ENCODE measurements at regions not wholly inside any gene's neighbourhood (a gene's known extent, or its start where the extent isn't known, plus 50 kb on each side); places are given as distances from the start of the nearest gene placed in this dataset.

DNA sequence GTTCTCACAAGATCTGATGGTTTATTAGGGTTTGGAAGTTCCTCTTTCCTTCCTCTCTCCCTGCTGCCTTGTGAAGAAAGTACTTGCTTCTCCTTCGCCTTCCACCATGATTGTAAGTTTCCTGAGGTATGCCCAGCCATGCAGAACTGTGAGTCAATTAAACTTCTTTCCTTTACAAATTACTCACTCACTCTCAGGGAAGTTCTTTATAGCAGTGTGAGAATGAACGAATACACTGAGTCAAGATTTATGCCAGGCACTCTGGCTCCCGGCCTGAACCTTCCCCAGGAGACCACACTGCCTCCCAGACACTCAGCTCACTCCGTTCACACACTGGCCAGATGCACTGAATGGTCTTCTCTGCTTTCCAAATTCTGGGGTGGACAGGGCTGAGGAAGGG, 308.3 kb upstream of the AJAP1 start:
- no peak overlapping the region for H3K4me3 ChIP-seq (ENCODE audit: low read length)

GRCh38 chr1:4351453-4351852, 303.0 kb upstream of the AJAP1 start:
- Histone ChIP-seq H3K4me1 (ENCODE audit: control insufficient read depth, insufficient read depth, low read length) (no peaks in the 10 kb centered on the region), H3K9me3 (replicated peaks; ENCODE audit: control insufficient read depth, low read depth, low read length) (no peaks in the 10 kb centered on the region), H3K4me3 (ENCODE audit: low read length) (no peak overlapping the region), H3K36me3 (ENCODE audit: control insufficient read depth, insufficient read depth, low read length) (no peaks in the 10 kb centered on the region), H3K27me3 (ENCODE audit: control insufficient read depth, insufficient read depth, low read length) (peaks cover 3% of the 10 kb centered on the region), H3K27ac (ENCODE audit: low read length) (no peak overlapping the region)
- WGBS (ENCODE audit: insufficient coverage): 82% methylated on average over 3 of the region's 6 CpGs
- no peak for DNase-seq

More for the DNA sequence above, 308.3 kb upstream of the AJAP1 start:
- Histone ChIP-seq H3K27me3 (ENCODE audit: control insufficient read depth, insufficient read depth, low read length) (no peaks in the 10 kb centered on the region), H3K36me3 (ENCODE audit: control insufficient read depth, insufficient read depth, low read length) (no peaks in the 10 kb centered on the region), H3K9me3 (replicated peaks; ENCODE audit: control insufficient read depth, low read depth, low read length) (no peaks in the 10 kb centered on the region), H3K27ac (ENCODE audit: low read length) (no peak overlapping the region), H3K4me1 (ENCODE audit: control insufficient read depth, insufficient read depth, low read length) (no peaks in the 10 kb centered on the region)
- WGBS (ENCODE audit: insufficient coverage): no CpG with 5 or more reads among the region's 4 CpGs
- DNase-seq: no peak

GRCh38 chr1:4353090-4353856, 301.1 kb upstream of the AJAP1 start:
- no peak for DNase-seq
- Histone ChIP-seq H3K9me3 (replicated peaks; ENCODE audit: control insufficient read depth, low read depth, low read length) (no peaks in the 10 kb centered on the region), H3K36me3 (ENCODE audit: control insufficient read depth, insufficient read depth, low read length) (no peaks in the 10 kb centered on the region), H3K27ac (ENCODE audit: low read length) (no peak overlapping the region), H3K27me3 (ENCODE audit: control insufficient read depth, insufficient read depth, low read length) (peaks cover 3% of the 10 kb centered on the region), H3K4me1 (ENCODE audit: control insufficient read depth, insufficient read depth, low read length) (no peaks in the 10 kb centered on the region), H3K4me3 (ENCODE audit: low read length) (no peak overlapping the region)
- WGBS (ENCODE audit: insufficient coverage): 70% methylated on average over 11 of the region's 13 CpGs

GRCh38 chr1:4355839-4356238, 298.6 kb upstream of the AJAP1 start:
- no peak overlapping the region for H3K4me3 ChIP-seq (ENCODE audit: low read length)
- H3K36me3 ChIP-seq (ENCODE audit: control insufficient read depth, insufficient read depth, low read length): no peaks in the 10 kb centered on the region
- 33% methylated on average over 1 of the region's 6 CpGs for whole genome bisulfite sequencing (ENCODE audit: insufficient coverage)
- no peaks in the 10 kb centered on the region for H3K4me1 ChIP-seq (ENCODE audit: control insufficient read depth, insufficient read depth, low read length)
- peaks cover 3% of the 10 kb centered on the region for H3K27me3 ChIP-seq (ENCODE audit: control insufficient read depth, insufficient read depth, low read length)
- H3K9me3 ChIP-seq (replicated peaks; ENCODE audit: control insufficient read depth, low read depth, low read length): no peaks in the 10 kb centered on the region
- no peak for DNase-seq
- H3K27ac ChIP-seq (ENCODE audit: low read length): no peak overlapping the region

DNA sequence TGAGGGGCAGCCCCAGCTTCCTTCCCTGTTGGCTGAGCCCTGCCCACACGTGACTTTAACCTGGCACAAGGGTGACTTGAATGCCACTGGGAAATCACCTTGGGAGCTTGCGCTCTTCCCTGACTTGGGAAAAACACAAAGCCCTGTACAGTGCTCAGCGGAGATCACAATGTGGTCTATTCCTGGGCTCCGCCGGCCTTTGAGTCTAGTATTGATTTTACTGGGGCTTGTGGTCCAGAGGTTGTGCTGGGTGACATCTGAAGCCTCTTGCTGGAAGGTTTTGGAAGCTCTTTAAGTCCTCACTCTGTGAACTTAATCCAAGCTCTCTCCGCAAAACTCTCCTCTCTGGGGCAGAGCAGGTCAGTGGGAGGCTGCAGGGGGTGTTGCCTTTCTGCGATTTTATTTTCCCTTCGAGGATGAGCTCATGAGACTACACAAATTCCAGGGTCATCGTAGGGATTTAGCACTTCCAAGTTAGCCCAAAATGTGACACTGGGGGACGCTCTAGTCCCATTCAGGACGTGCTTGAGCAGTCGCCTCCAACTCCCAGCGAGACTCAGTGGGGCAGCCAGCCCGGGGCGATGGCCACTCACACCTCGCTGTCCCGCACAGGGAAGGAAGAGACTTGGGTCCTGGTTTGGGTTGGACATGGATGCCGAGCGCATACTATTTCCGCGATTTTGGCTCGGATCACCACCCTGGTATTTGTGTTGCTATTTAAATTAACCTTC, 291.9 kb upstream of the AJAP1 start:
- Histone ChIP-seq H3K4me1 (ENCODE audit: control insufficient read depth, insufficient read depth, low read length) (no peaks in the 10 kb centered on the region), H3K4me3 (ENCODE audit: low read length) (no peak overlapping the region), H3K27ac (ENCODE audit: low read length) (no peak overlapping the region), H3K36me3 (ENCODE audit: control insufficient read depth, insufficient read depth, low read length) (no peaks in the 10 kb centered on the region), H3K27me3 (ENCODE audit: control insufficient read depth, insufficient read depth, low read length) (peaks cover 2% of the 10 kb centered on the region), H3K9me3 (replicated peaks; ENCODE audit: control insufficient read depth, low read depth, low read length) (no peaks in the 10 kb centered on the region)
- WGBS (ENCODE audit: insufficient coverage): 67% methylated on average over 10 of the region's 22 CpGs
- DNase-seq: no peak

DNA sequence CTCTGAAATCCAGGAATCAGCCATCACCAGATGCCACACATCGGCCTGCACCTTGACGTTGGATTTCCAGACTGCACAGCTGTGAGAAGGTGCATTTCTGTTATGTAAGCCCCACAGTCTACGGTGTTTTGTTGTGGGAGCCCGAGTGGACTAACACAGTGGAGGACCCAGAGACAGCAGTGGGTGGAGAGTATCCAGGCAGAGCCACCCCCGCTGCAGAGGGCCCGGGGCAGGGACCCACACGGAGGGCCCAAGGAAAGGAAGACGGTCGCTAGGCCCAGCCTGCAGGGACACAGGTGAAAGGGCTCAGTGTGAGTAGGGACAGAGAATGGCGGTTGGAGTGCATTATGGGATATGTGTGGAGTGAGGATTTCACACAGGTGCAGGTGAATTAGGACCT, 288.3 kb upstream of the AJAP1 start:
- Histone ChIP-seq H3K36me3 (ENCODE audit: control insufficient read depth, insufficient read depth, low read length) (no peaks in the 10 kb centered on the region), H3K4me3 (ENCODE audit: low read length) (no peak overlapping the region), H3K27me3 (ENCODE audit: control insufficient read depth, insufficient read depth, low read length) (peaks cover 2% of the 10 kb centered on the region), H3K27ac (ENCODE audit: low read length) (no peak overlapping the region), H3K9me3 (replicated peaks; ENCODE audit: control insufficient read depth, low read depth, low read length) (no peaks in the 10 kb centered on the region), H3K4me1 (ENCODE audit: control insufficient read depth, insufficient read depth, low read length) (no peaks in the 10 kb centered on the region)
- DNase-seq: no peak
- 86% methylated on average over 8 of the region's 10 CpGs for WGBS (ENCODE audit: insufficient coverage)

DNA sequence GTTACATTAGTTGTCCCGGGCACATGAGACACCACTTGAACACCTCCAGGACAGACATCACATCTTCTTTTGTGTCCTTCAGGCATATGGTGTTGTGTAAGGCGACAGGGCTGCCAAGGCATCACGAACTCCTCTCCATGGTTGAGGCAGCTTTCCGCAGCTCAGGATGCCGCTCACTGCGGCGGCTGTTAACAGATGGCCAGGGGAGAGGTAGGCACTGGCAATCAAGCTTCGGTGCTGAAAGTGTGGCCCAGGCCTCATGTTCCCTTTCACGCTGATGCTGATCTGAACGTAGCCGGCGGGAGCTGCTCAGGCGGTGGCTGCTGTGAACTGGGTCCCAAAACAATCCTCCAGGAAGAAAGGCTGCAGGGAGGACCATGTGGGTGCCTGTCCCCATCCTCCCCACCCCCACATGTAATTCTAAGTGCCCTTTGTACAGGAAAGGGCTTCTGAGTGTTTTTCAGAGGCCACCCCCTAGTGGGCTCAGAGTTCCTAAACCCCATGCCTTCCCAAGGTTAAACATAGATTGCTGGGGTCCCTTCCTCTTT, 287.1 kb upstream of the AJAP1 start:
- no peak for DNase-seq
- Histone ChIP-seq H3K36me3 (ENCODE audit: control insufficient read depth, insufficient read depth, low read length) (no peaks in the 10 kb centered on the region), H3K4me1 (ENCODE audit: control insufficient read depth, insufficient read depth, low read length) (no peaks in the 10 kb centered on the region), H3K4me3 (ENCODE audit: low read length) (no peak overlapping the region), H3K27ac (ENCODE audit: low read length) (no peak overlapping the region), H3K9me3 (replicated peaks; ENCODE audit: control insufficient read depth, low read depth, low read length) (no peaks in the 10 kb centered on the region), H3K27me3 (ENCODE audit: control insufficient read depth, insufficient read depth, low read length) (no peaks in the 10 kb centered on the region)
- 53% methylated on average over 6 of the region's 13 CpGs for WGBS (ENCODE audit: insufficient coverage)

GRCh38 chr1:4369335-4369734, 285.1 kb upstream of the AJAP1 start:
- Histone ChIP-seq H3K4me3 (ENCODE audit: low read length) (no peak overlapping the region), H3K27ac (ENCODE audit: low read length) (no peak overlapping the region), H3K36me3 (ENCODE audit: control insufficient read depth, insufficient read depth, low read length) (no peaks in the 10 kb centered on the region), H3K4me1 (ENCODE audit: control insufficient read depth, insufficient read depth, low read length) (no peaks in the 10 kb centered on the region), H3K9me3 (replicated peaks; ENCODE audit: control insufficient read depth, low read depth, low read length) (no peaks in the 10 kb centered on the region), H3K27me3 (ENCODE audit: control insufficient read depth, insufficient read depth, low read length) (no peaks in the 10 kb centered on the region)
- no peak for DNase-seq
- WGBS (ENCODE audit: insufficient coverage): 98% methylated on average over 4 of the region's 4 CpGs

DNA sequence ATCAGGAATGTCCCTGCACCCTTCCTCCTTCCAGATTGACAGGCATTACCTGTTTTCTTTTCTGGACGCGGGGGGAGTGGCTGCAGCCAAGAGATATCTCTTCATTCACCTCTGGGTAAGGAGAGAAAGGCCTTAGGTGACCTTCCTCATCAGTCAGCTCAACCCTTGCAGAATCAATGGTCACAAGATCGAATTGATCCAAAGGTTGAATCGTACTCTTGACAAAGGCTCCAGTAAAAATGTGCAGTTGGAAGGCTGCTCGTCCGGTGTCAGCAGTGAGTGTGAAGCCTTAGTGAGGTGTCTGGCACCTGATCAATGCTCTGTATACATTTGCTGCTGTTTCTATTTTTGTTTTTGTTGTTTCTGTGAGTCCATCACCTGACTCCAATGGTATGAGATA, 282.6 kb upstream of the AJAP1 start:
- WGBS (ENCODE audit: insufficient coverage): no CpG with 5 or more reads among the region's 6 CpGs
- H3K4me1 ChIP-seq (ENCODE audit: control insufficient read depth, insufficient read depth, low read length): no peaks in the 10 kb centered on the region
- DNase-seq: no peak
- H3K27me3 ChIP-seq (ENCODE audit: control insufficient read depth, insufficient read depth, low read length): no peaks in the 10 kb centered on the region
- no peak overlapping the region for H3K4me3 ChIP-seq (ENCODE audit: low read length)
- no peaks in the 10 kb centered on the region for H3K36me3 ChIP-seq (ENCODE audit: control insufficient read depth, insufficient read depth, low read length)
- no peak overlapping the region for H3K27ac ChIP-seq (ENCODE audit: low read length)
- H3K9me3 ChIP-seq (replicated peaks; ENCODE audit: control insufficient read depth, low read depth, low read length): no peaks in the 10 kb centered on the region

- Histone ChIP-seq H3K27me3 (ENCODE audit: control insufficient read depth, insufficient read depth, low read length) (no peaks in the 10 kb centered on the region), H3K36me3 (ENCODE audit: control insufficient read depth, insufficient read depth, low read length) (no peaks in the 10 kb centered on the region), H3K9me3 (replicated peaks; ENCODE audit: control insufficient read depth, low read depth, low read length) (peaks cover 1% of the 10 kb centered on the region), H3K27ac (ENCODE audit: low read length) (no peak overlapping the region), H3K4me3 (ENCODE audit: low read length) (no peak overlapping the region), H3K4me1 (ENCODE audit: control insufficient read depth, insufficient read depth, low read length) (no peaks in the 10 kb centered on the region)
- no CpG with 5 or more reads among the region's 1 CpG for WGBS (ENCODE audit: insufficient coverage)
- DNase-seq: no peak
These were observed 278.6 kb upstream of the AJAP1 start for GRCh38 chr1:4375812-4376211.
